C4-2B (cell line): ENCODE measurements at regions not wholly inside any gene's neighbourhood (a gene's known extent, or its start where the extent isn't known, plus 50 kb on each side); places are given as distances from the start of the nearest gene placed in this dataset.

Experiments used
- CTCF ChIP-seq: fragments of 450-650 bp; conservative IDR thresholded peaks from 2 replicates; pipeline ENCODE4 v1.5.1; 2017; ENCODE audit warnings: mild to moderate bottlenecking
- ZFX ChIP-seq: fragments of 450-650 bp; IDR thresholded peaks from 2 replicates; pipeline ENCODE4 v1.6.1; 2017

GRCh38 chr2:75356865-75357264 lies 157.5 kb upstream of the TACR1 start:
- TF ChIP-seq CTCF (no peak), ZFX (no peak)
